Ramos (cell line): ENCODE measurements at regions not wholly inside any gene's neighbourhood (a gene's known extent, or its start where the extent isn't known, plus 50 kb on each side); places are given as distances from the start of the nearest gene placed in this dataset.

Experiments
- in situ Hi-C: fragments of 300-500 bp; cut with MboI; formaldehyde crosslinking; loops from one replicate; pipeline ENCODE4 v1.14.3; 2022; ENCODE audit warnings: low sequenced_read_pairs; ENCODE audit not compliant: unreplicated experiment

DNA sequence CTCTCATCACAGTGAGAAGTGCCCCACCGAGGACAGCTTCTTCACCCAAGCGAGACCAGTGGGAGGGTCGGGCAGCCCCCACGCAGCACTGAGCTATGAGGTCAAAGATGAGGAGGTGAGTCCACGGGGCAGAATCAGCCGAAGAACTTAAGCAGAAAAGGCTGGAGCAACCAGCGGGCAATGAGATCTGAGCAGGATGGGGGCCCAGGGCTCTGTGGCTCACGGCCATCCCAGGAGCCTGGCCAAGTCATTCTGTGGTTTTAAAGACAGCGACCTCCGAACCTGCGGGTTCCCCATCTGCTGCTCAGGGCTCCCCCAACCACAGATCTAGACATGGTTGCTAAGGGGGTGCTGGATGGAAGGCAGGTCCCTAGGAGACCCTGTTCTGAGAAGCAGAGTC, 202.6 kb downstream of the RBFOX3 start:
- in situ Hi-C loops = no loop called here

DNA sequence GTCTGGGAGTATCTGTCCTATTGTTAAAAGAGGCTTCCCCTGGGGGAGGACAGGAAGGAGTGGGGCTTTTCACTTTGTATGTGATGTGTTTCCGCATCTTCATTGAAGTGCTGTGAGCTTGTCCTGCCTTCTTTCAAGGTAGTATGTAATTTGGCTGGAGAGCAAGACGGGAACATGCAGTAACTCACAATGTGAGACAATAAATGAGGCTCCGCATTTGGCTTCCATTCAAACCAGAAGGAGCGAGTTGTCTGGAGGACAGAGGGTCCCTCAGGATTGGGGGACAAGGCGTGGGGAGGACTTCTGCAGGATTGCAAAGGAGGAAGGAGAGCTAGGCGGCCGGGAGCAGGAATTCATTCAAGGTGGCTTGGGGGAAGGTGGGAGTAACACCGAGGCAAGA, 203.5 kb downstream of the RBFOX3 start:
- in situ Hi-C loops = no loop called here

DNA sequence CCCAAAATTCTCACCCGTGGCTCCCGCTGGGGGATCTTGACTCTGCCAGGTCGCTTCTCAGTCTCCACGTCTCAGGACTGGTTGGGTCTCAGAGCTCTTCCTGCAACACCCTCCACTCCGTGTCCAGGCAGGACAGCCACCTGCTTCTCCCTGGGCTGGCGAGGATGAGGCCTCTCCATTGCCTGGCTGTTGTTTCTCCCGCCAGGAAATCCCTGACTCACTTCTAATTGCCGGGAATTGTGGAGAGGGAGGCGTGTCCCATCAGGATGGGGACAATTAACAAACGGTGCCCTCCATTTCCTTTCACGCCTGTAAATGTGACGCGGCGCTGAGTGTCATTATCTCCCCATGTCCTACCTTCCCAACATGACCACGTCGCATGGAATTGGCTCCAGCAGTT, 204.5 kb downstream of the RBFOX3 start:
- in situ Hi-C loops = no loop called here

DNA sequence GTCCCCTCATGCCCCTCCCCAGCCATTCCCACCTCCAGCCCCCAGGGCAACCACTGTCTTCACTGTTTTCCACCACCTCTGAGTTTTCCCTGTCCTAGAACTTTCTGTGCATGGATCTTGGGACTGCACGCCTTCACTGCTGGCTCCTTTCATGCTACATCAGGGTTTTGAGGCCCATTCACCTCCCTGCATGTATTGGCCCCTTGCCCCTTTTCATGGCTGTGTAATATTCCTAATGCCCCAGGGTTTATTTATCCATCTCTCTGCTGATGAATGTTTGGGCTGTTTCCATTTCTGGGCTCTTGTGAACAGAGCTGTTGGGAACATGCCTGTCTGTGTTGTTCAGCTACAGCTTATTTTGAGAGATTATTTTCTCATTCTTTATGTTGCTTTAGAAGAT, 205.0 kb downstream of the RBFOX3 start:
- in situ Hi-C loops = no loop called here

DNA sequence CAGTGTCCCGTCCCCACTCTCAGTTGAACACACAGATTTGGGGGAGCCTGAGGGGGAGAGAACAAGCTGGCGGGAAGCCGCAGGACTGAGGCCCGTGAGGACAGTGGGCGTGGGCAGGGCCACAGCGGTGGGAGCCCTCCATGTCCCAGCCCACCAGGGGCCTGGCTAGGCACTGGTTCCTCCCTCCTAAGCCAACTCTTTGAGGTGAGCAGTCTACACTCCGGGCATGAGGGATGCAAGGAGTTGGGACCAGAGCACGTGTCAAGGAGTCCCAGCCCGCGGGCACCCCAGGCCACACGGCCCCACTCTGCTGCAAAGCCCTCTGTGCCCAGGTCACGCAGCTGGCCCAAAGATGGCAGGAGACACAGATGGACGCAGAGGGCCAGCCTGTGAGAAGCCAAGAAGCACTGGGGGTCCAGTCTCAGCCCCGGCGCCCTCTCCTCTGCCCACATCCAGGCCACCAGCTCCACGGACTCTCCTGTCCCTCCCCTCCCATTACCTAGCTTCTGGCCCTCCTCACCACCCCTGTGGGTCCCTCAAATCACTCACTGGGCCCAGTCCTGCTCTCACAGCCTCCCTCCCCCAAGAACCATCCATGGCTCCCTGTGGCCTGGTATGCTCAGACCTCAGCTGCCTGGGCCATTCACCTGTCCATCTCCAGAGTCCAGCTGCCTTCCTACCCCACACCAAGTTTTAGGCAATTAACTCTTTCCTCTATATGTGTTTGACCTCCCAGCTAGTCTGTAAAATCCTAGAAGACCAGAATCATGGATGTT, 206.5 kb downstream of the RBFOX3 start:
- in situ Hi-C loops = no loop called here

DNA sequence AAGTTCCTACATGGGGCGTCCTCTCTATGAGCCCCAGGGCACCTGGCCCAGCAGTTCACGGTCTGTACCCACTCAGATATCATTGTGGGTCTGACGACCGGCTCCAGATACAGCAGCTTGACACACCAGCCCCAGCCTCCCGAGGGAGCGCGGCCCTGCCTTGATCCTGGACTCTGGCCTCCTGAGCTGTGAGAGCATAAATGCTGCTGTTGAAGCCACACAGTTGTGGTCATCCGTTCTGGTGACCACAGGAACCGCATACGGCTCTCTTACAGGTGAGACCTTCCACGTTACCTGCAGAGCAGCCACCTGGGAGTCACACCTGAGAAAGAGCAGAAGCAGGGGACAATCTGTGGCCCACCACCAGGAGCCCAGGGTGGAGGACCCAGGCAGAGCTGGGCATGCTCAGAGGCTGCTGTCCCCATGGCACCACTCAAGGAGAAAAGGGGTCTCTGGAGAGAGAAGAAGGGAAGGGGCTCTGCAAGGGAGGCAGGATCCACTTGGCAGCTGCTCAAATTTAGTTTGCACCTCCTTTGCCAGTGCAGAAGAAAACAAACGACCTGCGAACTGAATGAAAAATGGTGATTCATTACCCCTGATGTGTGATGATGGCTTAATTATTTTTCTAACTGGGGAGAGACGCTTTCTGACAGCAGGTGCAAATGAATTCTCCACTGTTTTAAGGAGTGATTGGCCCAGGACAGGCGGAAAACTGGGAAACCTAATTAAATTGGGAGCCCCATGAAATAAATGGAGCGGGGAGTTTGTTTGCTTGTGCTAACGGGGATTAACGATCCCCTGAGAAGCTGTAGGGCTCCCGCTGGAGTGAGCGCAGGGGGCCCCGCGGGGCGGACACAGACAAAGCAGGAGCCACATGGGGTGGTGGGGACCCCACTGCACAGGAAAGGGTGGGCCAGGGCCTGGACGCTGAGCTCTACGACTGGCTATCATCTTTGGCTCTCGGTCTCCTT, 208.9 kb downstream of the RBFOX3 start:
- in situ Hi-C loops = no loop called here

DNA sequence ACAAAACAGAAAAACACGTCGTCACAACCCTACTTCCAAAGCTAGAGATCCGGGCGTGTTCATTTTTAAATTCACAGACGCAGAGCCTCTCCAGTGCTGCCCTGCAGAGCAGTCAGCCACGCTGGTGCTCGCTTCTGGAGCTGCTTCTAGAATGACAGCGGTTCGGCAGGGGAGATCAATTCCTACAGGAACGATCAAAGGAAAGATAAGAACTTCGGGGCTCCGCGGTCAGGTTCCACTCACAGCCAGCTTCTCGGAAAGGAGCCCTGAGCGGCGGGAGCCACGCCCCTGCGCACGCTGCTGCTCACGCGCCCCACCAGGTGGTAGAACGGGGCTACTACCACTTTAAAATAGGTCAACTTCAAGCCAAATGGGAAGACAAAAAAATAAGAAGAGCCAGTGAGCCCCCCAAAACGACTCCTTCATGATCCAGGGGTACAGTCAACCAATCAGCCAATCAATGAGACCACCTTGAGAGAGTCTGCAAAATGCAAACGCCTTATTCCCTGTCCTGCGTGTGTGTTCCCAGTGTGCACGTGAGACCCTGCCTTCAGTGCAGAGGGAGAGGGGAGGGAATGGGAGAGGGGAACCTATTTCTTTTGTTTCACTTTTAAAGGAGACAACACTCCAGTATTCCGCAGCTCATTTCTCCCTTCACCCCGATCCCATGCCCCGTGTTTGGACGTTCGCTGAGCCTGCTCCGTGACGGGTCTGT, 209.7 kb downstream of the RBFOX3 start:
- in situ Hi-C loops = no loop called here

DNA sequence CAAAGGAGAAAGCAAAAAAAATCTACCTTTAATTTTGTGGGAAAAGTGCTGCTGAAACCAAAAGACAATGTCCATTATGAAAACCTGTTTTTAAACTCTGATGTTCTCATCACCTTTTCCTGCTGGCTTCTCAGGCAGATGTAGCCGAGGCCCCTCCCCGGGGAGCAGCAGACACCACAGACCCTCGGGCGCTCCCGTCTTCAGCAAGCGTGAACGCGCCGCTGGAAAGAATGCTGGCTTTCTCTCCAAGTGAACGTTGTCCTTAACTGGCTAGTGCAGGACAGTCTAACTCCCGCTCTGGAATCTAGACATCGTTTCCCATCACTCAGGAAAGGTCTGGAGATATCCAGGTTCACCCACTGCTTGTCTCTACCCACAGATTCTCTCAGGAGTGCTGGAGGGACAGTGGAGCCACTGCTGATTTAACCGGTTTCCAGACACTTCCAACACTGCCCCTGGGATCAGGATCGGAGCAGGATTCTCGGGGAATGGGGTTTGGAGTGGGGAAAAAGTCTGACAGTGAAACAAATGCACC, 211.2 kb downstream of the RBFOX3 start:
- in situ Hi-C loops = no loop called here

DNA sequence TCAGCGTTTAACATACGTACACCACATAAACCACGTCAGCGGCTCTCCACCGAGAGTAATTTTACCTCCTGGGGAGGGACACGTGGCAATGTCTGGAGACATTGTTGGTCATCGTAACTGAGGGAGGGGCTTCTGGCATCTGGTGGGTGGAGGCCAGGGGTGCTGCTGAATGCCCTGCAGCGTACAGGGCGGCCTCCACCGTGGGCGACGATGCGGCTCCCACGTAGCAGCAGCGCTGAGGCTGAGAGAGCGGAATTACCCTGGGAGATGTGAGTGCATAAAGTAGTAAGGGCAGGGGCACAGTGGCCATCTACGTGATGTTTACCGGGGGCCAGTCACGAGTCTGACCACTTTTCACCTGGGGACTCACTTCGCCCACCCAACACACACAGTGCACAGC, 212.4 kb downstream of the RBFOX3 start:
- in situ Hi-C loops = no loop called here

DNA sequence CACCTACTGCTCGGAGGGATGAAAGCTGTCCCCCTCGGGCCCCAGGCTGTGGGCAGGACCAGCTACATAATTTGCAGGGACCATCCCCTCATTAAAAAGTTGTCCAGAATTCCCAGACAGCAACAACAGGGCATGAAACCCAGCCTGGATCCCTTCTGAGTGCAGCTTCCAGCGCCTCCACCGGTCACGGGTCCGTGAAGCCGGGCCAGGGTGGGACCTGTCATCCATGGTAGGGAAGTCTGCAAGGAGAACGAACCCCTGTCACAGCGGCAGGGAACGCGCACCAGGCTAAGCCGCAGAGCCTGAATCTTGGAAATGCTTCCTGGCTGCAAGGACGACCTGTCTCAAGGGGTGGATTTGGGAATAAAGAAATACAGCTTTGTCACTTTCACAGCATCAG, 214.2 kb downstream of the RBFOX3 start:
- in situ Hi-C loops = no loop called here

DNA sequence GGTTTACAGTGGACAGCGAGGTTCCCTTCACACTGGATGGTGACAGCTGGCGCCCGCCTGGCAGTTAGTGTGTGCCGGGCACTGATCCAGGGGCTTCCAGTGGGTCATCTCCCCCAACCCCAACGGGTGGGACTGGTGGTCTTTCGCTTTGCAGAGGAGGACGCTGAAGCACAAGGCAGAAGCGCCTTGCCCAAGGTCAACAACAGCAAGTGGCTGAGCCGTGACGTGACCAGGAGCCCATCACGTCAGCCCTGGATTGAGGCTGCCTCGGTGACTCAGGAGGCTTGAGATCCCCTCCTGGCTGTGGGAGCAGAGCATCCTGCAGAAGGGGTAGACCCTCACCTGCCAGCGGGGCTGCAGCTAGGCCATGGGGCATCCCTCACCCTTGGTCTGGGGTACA, 215.3 kb downstream of the RBFOX3 start:
- in situ Hi-C loops = no loop called here

DNA sequence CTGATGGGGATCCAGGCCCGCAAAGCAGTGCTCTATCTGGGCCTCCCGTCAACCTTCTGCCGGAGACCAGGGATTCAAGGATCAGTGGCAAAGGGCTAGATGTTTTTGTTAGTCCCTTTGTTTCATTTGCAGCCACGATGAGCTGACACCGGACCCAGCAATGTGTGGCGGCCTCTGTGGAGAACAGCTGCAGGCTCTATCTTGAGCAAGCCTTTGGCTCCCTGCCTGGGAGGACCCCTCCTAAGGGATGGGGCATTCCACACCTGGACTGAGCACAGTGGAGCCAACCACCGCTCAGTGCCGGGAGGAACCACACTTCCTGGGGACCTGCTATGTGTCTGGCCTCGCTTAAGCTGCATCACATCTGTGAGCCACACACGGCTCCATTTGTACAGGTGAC, 215.8 kb downstream of the RBFOX3 start:
- in situ Hi-C loops = no loop called here

DNA sequence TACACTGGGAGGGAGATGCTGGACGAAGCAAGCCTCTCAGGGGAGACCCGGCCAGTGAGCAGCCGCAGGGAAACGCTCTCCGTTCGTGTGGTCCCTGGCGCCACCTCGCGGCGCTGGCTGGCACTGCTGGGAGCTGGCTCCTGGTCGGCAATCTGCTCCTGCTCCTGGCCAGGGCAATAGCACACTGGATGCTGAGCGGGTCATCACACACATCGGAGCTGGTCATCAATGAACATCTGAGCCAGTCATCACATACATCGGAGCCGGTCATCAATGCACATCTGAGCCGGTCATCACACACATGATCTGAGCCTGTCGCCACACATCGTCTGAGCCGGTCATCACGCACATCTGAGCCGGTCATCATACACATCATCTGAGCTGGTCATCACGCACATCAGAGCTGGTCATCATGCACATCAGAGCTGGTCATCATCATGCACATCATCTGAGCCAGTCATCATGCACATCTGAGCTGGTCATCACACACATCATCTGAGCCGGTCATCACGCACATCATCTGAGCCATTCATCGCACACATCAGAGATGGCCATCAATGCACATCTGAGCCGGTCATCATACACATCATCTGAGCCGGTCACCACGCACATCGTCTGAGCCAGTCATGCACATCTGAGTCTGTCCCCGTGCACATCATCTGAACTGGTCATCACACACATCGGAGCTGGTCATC, 217.3 kb downstream of the RBFOX3 start:
- in situ Hi-C loops = loop anchor here (5.0 kb wide), 1 partner anchor 311 kb away; no protein-coding TSS in a partner anchor

DNA sequence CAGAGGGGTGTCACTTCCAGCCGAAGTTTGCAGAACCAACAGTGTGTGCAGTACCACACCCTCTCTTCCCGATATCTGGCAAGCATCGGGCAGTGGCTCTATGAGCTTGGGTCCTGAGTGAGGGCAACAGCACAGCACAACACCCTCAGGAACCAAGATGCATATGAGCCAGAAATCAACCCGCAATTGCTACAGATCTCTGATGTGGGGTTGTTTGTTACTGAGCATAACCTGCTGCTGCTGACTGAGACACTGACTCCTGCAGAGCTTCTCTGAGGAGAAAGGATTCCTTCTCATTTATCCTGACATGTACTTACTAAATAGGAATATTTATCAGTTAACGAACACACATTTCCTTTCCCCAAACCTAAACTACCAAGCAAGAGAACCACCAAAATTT, 218.3 kb downstream of the RBFOX3 start:
- in situ Hi-C loops = loop anchor here (5.0 kb wide), 1 partner anchor 310 kb away; no protein-coding TSS in a partner anchor

DNA sequence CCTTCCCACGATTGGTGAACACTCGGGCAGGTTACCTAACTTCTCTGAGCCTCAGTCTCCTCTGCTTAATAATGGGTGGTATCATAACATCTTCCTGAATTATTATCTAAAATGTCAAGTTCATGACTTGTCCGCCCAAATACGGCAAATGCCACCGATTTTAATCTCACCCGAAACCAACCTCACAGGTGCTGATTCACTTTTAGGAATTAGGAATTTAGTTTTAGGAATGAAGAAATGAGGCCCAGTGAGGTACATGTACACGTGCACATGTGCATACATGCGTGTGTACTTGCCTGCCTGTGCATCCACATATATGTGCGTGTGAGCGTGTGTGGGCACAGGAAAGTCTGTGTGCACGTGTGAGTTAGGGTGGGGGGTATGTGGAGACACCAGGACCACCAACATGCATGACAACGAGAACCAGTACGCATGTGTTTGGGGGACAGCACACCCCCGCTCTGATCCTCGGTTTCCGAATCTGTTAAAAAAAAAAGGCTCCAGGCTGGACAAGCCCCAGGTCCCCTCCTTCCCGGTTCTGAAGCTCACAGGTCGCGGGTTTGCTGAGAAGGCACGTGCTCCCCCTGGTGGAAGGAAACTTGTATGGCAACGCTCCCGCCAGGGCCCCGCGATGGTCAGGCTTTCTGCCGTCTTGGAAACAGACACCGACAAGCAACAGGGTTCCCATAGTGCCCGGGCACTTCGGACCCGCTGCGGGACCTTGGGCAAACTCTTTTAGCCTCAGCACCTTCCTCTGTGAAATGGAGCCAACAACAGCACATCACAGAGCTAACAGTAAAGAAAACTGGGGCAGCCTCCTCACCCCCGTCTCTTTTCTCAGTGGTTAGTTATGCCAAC, 219.2 kb downstream of the RBFOX3 start:
- in situ Hi-C loops = loop anchor here (5.0 kb wide), 1 partner anchor 309 kb away; no protein-coding TSS in a partner anchor

DNA sequence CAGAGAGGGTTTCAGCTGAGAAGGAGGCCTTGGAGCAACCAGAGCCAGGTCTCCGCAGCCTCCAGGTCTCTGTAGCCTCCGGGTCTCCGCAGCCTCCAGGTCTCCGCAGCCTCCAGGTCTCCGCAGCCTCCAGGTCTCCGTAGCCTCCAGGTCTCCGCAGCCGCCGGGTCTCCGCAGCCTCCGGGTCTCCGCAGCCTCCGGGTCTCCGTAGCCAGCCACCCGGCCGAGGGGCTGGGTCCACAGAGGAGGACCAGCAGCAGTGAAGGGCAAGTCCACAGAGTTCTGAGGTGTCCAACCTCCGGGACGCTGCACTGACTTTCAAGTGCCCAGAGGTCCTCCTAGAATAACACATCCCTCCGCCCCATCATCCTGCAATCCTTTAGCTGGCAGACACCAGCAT, 221.0 kb downstream of the RBFOX3 start:
- in situ Hi-C loops = loop anchor here (5.0 kb wide), 2 partner anchors 203 to 308 kb away; no protein-coding TSS in a partner anchor

DNA sequence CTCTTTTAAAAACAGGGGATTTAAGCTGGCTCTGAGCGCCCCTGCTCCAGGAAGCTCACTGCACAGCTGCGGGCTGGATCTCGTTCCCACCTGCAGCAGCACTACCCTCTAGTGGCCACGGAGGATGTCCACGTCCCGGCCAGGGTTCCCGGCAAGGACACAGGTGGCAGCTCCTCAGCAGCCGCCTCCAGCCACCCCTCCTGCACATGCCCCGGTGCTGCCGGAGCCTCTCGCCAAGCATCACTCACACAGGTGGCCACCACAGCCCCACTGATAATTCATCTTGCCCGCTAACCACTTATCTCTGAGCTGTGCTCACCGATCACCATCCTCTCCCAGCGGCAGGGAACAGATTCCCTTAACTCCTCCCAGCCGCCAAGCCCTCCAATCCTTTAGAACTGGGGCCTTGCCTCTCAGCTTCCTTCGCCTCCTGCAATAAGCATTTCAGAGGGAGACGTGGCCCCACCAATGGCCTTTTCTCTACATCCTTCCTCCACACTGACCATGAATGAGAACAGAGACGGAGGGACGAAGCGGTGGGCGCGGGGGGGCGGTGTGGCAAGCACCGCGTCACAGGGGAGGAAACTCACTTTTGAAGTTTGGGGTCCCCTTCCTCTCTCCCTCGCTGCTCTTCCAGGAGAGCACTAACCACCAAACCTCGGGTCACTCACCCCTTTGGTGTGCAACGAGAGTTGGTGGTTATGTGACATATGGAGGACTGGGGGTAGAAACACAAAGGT, 222.1 kb downstream of the RBFOX3 start:
- in situ Hi-C loops = loop anchor here (5.0 kb wide), 1 partner anchor 201 kb away; no protein-coding TSS in a partner anchor

DNA sequence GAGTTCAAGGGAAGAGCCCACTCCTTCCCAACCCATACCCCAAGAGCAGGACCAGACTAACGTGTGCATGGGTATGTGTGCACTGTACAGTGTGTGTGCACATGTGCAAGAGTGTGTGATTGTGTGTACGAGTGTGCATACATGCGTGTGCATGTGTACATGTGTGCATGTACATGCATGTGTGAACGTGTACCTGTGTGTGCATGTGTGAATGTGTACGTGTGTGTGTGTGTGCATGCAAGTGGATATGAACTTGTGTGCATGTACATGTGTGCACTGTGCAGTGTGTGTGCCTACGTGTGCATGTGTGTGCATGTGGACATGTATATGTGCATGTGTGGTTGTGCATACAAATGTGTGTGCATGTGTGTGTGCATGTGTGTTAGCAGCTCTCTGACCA, 223.1 kb downstream of the RBFOX3 start:
- in situ Hi-C loops = loop anchor here (5.0 kb wide), 1 partner anchor 200 kb away; no protein-coding TSS in a partner anchor
